Muscle of leg (tissue), 3 donors: ENCODE measurements at regions not wholly inside any gene's neighbourhood (a gene's known extent, or its start where the extent isn't known, plus 50 kb on each side); places are given as distances from the start of the nearest gene placed in this dataset.

ENCODE experiments used
- DNase-seq: peaks from one replicate; pipeline ENCODE4 v3.0.0; 2013
- H3K27ac ChIP-seq: one replicate; pipeline ENCODE4 v1.5.1; 2013; ENCODE audit warnings: mild to moderate bottlenecking, low read length, control low read depth
- H3K27me3 ChIP-seq: one replicate; pipeline ENCODE4 v1.6.1; 2013; ENCODE audit warnings: low read length; ENCODE audit not compliant: control insufficient read depth, insufficient read depth
- H3K36me3 ChIP-seq: one replicate; pipeline ENCODE4 v1.6.1; 2013; ENCODE audit warnings: low read length; ENCODE audit not compliant: control insufficient read depth, insufficient read depth
- H3K4me1 ChIP-seq: one replicate; pipeline ENCODE4 v1.6.1; 2013; ENCODE audit warnings: low read length; ENCODE audit not compliant: control insufficient read depth, insufficient read depth
- H3K4me3 ChIP-seq: one replicate; pipeline ENCODE4 v1.5.1; 2013; ENCODE audit warnings: low read length, control low read depth
- H3K9me3 ChIP-seq: replicated peaks from 2 replicates; pipeline ENCODE4 v1.6.1; 2013; ENCODE audit warnings: low read depth, low read length; ENCODE audit not compliant: control insufficient read depth
- WGBS: methylation state at CpG from one replicate; pipeline ENCODE4 v1.1.5; 2013; ENCODE audit warnings: missing lambda C conversion rate; ENCODE audit not compliant: insufficient coverage; 5-methylcytosine and 5-hydroxymethylcytosine counted together

DNA sequence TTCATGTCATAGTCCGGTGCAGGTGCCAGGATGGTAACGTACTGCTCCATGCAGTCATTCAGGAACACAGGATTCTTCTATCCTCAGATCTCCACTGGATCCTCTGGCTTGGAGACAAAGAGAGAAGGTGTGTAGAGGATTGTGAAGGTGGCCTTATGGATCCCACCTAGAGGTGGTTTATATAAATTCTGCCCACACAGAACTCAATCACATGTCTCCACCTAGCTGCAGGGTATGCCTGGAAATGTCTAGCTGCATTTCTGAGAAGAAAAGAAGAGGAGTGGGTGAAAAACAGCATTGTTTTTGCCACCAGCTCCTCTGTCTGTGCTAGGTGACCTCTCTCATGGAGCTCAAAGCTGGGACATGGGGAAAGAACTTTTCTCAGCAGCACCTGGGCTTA, 478.7 kb downstream of the PDCD6IP start:
- H3K4me3 ChIP-seq: no peak overlapping the region
- no CpG with 5 or more reads among the region's 2 CpGs for WGBS
- no peaks in the 10 kb centered on the region for H3K4me1 ChIP-seq
- H3K36me3 ChIP-seq: no peaks in the 10 kb centered on the region
- no peak overlapping the region for H3K27ac ChIP-seq
- no peaks in the 10 kb centered on the region for H3K9me3 ChIP-seq
- H3K27me3 ChIP-seq: no peaks in the 10 kb centered on the region
- no peak for DNase-seq

DNA sequence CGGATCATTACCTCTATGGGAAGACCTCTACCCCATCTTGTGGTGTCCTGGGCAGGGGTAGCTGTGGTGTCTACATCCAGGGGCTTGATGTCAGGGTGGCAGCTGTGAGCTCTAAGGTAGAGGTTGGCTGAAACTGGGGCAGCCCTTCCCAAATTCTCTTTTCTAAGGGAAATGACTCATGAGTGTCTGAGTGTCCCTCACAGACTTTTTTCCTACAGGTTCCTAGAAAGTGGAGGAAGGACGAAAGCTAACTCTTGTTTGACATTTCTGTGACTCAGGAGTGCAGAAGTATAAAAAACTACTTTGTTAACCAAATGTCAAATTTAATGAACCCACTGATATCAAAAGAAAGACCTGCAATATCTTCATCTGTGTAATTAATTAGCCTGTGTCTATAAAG, 481.5 kb downstream of the PDCD6IP start:
- no peak overlapping the region for H3K4me3 ChIP-seq
- DNase-seq: no peak
- H3K36me3 ChIP-seq: no peaks in the 10 kb centered on the region
- H3K27me3 ChIP-seq: no peaks in the 10 kb centered on the region
- no peak overlapping the region for H3K27ac ChIP-seq
- no CpG with 5 or more reads among the region's 2 CpGs for WGBS
- H3K4me1 ChIP-seq: no peaks in the 10 kb centered on the region
- no peaks in the 10 kb centered on the region for H3K9me3 ChIP-seq

DNA sequence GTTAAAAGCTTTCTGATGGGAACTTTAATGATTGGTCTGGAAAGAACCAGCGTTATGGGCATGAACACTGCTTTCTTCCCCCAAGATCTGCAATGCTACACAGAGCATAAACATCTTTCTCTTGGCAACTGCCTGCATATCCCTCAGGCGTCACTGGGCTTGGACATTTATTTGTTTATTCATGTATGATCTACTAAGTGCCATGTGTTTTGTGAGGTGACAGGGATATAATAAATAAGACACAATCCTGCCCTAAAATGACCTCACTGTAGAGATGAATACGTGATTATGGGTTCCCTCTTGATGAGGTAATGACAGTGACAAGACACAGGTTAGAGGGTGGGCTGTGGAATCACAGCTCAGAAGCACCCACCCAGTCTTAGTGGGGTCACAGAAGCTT, 485.3 kb downstream of the PDCD6IP start:
- no peaks in the 10 kb centered on the region for H3K27me3 ChIP-seq
- no peak for DNase-seq
- H3K36me3 ChIP-seq: no peaks in the 10 kb centered on the region
- no peaks in the 10 kb centered on the region for H3K9me3 ChIP-seq
- no peak overlapping the region for H3K4me3 ChIP-seq
- WGBS: no CpG with 5 or more reads among the region's 3 CpGs
- H3K27ac ChIP-seq: no peak overlapping the region
- no peaks in the 10 kb centered on the region for H3K4me1 ChIP-seq

DNA sequence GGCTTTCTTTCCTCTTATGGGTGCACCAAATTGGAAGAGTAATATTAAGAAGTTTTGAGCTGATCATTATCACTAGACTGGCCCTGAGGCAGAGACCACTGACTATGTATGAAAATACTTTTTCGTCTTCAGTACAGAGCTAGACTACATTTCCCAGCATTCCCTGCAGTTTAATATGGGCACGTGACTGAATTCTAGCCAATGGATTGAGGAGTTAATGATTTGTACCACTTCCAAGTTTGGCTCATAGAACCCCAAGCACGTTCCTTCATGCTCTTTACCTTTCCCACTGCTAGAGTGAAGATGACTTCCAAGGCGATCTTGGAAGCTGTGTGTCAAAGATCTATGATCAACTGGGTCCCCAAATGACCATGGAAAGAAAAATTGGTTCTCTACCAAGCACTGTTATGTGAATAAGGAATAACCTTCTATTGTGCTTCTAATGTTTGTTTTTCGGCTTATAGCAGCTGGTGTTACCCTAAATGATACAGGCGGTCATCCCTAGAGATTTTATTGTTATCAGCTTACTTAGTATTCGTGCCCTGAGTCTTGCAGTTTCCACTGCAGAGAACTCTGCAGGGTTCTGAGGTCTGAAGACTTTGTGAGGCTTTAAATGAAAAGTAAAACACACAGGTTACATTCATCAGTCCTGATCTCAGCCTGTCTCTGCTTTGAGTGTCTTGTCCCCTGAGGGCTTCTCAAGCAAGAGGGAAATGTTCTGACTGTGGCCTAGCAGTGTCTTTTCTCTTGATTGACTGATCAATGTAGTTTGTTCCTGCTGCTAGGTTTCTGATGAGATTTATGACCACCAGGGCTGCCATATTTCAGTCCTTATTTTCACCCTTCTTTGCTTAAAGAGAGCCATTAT, 486.8 kb downstream of the PDCD6IP start:
- Histone ChIP-seq H3K27ac (no peak overlapping the region), H3K27me3 (no peaks in the 10 kb centered on the region), H3K36me3 (no peaks in the 10 kb centered on the region), H3K4me1 (no peaks in the 10 kb centered on the region), H3K4me3 (no peak overlapping the region), H3K9me3 (no peaks in the 10 kb centered on the region)
- WGBS: 80% methylated on average over 1 of the region's 7 CpGs
- no peak for DNase-seq

DNA sequence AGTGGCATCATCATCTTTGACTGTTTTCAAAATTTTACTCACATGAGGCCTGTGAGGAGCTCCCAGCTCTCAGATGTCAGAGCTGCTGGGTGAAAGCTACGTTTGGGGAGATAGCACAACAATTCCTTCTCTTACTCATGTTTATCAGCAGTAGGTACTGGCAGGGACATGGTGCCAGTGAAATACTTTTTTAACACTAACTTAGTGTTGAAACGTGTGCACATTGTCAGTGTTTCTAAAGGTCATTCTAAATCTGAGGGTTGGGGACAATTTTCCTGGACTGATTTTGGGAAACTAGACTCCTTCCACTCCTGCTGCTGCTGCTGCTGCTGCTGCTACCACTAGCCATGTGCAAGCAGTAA, 487.4 kb downstream of the PDCD6IP start:
- no peaks in the 10 kb centered on the region for H3K36me3 ChIP-seq
- no peak overlapping the region for H3K27ac ChIP-seq
- no peaks in the 10 kb centered on the region for H3K4me1 ChIP-seq
- DNase-seq: no peak
- no CpG with 5 or more reads among the region's 2 CpGs for WGBS
- H3K4me3 ChIP-seq: no peak overlapping the region
- H3K27me3 ChIP-seq: no peaks in the 10 kb centered on the region
- H3K9me3 ChIP-seq: no peaks in the 10 kb centered on the region

DNA sequence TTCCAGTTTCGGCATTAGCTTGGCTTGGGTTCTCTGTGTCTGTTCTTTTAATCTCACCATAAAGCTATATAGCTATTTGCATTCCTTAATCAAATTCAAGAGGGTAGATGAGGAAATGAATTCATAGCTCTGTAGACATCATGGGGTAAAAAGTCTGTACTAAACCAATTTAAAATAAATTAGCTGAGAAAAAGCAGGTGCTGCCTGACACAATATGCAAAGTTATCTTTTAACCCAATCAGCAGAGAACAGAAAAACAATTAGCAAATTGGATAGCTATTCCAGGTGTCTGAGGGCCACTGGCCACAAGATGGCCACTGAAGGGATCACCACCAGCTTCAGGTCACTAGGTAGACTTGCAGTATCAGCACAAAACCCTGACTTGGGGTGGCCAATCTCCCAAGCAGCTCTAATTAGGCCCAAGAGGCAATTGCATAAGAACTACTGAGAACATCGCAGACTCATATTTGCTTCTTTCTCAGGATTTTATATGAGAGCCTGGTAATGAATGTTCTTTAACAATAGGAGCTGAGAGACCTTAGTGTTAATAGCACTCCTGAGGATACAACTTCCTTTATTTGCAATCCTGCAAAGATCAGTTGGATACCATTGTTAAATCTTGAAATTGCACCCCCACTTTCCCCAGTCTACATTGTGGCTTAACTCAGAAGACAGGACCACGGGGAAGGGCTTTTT, 494.3 kb downstream of the PDCD6IP start:
- no peak for DNase-seq
- Histone ChIP-seq H3K27me3 (no peaks in the 10 kb centered on the region), H3K27ac (no peak overlapping the region), H3K4me3 (no peak overlapping the region), H3K9me3 (no peaks in the 10 kb centered on the region), H3K4me1 (no peaks in the 10 kb centered on the region), H3K36me3 (no peaks in the 10 kb centered on the region)
- WGBS: no CpG with 5 or more reads among the region's 3 CpGs

DNA sequence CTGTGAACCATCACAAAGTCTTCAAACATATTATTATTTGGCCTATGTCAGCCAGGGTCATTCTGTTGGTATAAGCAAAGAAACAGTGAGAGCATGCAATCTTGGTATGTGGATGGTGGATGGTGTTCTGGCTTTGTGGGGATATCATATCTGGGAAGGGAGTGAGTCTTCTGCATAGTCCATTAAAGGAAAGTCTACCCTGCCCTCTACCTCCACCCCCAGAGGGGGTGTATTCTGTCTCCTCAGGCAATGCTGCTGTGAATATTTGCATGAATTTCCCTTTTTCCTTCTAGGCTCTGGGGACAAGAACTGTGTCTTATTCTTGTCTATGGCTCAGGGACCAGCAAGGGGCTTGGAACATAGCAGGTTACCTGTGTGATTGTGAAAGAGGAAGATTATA, 495.8 kb downstream of the PDCD6IP start:
- H3K27me3 ChIP-seq: no peaks in the 10 kb centered on the region
- no peak overlapping the region for H3K27ac ChIP-seq
- no peak for DNase-seq

DNA sequence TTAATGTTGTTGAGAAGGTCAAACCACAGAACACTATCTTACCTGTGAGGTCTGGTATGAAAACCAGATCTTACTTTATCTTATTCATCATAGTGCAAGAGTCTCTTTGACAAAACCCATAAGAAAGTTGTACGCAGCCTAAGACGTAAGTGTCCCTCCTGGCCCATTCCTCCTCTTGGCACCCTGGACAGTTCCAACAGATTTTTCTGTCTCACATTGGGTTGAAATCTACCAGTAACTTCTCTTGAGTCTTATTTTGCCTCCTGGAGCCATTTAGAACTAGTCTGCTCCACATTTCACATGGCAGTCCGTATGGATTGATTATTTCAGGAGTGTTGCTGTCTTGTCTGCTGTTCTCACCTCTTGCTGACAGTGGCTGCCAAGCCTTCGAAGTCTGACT, 498.4 kb downstream of the PDCD6IP start:
- Histone ChIP-seq H3K4me1 (no peaks in the 10 kb centered on the region), H3K27ac (no peak overlapping the region), H3K36me3 (no peaks in the 10 kb centered on the region), H3K4me3 (no peak overlapping the region), H3K27me3 (no peaks in the 10 kb centered on the region), H3K9me3 (no peaks in the 10 kb centered on the region)
- WGBS: 84% methylated on average over 3 of the region's 4 CpGs
- no peak for DNase-seq

More for the DNA sequence above, 495.8 kb downstream of the PDCD6IP start:
- Histone ChIP-seq H3K9me3 (no peaks in the 10 kb centered on the region), H3K4me3 (no peak overlapping the region), H3K36me3 (no peaks in the 10 kb centered on the region), H3K4me1 (no peaks in the 10 kb centered on the region)

DNA sequence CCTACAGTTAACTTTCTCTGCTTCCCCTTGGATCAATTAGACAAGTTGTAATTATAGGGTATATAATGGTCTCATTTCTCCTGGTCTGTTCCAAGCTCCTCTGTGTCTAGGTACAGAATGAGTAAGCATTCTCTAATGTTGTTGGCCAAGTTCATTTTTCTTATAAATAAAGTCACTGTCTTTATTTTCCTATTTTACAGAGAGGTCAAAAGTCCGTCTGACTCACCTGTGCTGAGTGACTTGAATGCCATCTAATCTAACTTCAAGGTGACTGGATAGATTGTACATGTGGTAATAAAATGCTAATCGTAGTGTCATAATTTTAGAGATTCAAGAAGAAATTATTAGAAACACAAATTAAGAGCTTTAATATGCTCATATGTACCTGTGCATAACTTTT, 500.2 kb downstream of the PDCD6IP start:
- H3K36me3 ChIP-seq: no peaks in the 10 kb centered on the region
- no peak overlapping the region for H3K27ac ChIP-seq
- H3K4me3 ChIP-seq: no peak overlapping the region
- no CpG with 5 or more reads among the region's 2 CpGs for WGBS
- H3K9me3 ChIP-seq: no peaks in the 10 kb centered on the region
- H3K4me1 ChIP-seq: no peaks in the 10 kb centered on the region
- H3K27me3 ChIP-seq: no peaks in the 10 kb centered on the region
- no peak for DNase-seq

DNA sequence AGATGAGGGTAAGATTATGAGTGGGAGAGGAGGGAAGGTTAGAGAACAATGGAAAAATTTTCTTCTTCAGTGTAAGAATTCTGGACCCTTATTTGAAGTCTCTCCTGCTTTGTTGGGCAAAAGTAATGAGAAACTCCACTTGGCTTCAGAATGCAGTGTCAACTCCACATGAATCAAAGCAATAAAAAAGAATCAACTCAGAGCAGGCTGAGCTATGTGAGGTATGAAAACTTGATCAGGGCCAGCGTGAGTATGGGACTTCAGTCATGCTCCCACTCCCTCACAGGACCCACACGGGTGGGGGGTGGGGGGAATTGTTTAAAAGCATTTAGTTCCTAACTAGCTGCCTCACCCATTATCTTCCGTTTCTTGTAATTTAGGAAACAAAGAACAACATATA, 502.2 kb downstream of the PDCD6IP start:
- no CpG with 5 or more reads among the region's 3 CpGs for WGBS
- H3K4me3 ChIP-seq: no peak overlapping the region
- no peak for DNase-seq
- no peaks in the 10 kb centered on the region for H3K27me3 ChIP-seq
- no peak overlapping the region for H3K27ac ChIP-seq
- no peaks in the 10 kb centered on the region for H3K4me1 ChIP-seq
- H3K9me3 ChIP-seq: no peaks in the 10 kb centered on the region
- H3K36me3 ChIP-seq: no peaks in the 10 kb centered on the region
